Left ventricle myocardium inferior (tissue), 1 donor: ENCODE measurements at regions not wholly inside any gene's neighbourhood (a gene's known extent, or its start where the extent isn't known, plus 50 kb on each side); places are given as distances from the start of the nearest gene placed in this dataset.
A peak's percentile ranks its signal among the peaks of the same experiment; 100 is the strongest.
"Not testable (repeated sequence)": the region's sequence is repeated elsewhere in the genome, so short reads cannot be mapped to it uniquely, and the experiment has no call there.

Source experiments
- DNase-seq: peaks from one replicate; pipeline ENCODE4 v3.0.0-alpha.2; 2020
- H3K27ac ChIP-seq: fragments of 200-600 bp; replicated peaks from 2 replicates; pipeline ENCODE4 v1.8.0; 2021
- H3K27me3 ChIP-seq: fragments of 200-600 bp; 2 replicates; pipeline ENCODE4 v1.8.0; 2021; ENCODE audit warnings: low read depth
- H3K36me3 ChIP-seq: fragments of 200-600 bp; 2 replicates; pipeline ENCODE4 v1.8.0; 2021
- H3K4me1 ChIP-seq: fragments of 200-600 bp; 2 replicates; pipeline ENCODE4 v1.8.0; 2021
- H3K4me3 ChIP-seq: fragments of 200-600 bp; 2 replicates; pipeline ENCODE4 v1.8.0; 2021; ENCODE audit warnings: mild to moderate bottlenecking, moderate library complexity
- H3K9me3 ChIP-seq: fragments of 200-600 bp; replicated peaks from 2 replicates; pipeline ENCODE4 v1.8.0; 2021
- intact Hi-C: fragments of 100-400 bp; cut with micrococcal nuclease; formaldehyde crosslinking; loops from one replicate; pipeline ENCODE4 v1.11.0; 2022
- TF ChIP-seq, protein P1 (sequence below): fragments of 200-600 bp; IDR thresholded peaks from 2 replicates; pipeline ENCODE4 v1.8.0; 2021; ENCODE audit warnings: antibody characterized with exemption, mild to moderate bottlenecking, borderline replicate concordance
- donor health status: DM: no; HTN: yes; CAD: no; lungs with severe emphysema.

DNA sequence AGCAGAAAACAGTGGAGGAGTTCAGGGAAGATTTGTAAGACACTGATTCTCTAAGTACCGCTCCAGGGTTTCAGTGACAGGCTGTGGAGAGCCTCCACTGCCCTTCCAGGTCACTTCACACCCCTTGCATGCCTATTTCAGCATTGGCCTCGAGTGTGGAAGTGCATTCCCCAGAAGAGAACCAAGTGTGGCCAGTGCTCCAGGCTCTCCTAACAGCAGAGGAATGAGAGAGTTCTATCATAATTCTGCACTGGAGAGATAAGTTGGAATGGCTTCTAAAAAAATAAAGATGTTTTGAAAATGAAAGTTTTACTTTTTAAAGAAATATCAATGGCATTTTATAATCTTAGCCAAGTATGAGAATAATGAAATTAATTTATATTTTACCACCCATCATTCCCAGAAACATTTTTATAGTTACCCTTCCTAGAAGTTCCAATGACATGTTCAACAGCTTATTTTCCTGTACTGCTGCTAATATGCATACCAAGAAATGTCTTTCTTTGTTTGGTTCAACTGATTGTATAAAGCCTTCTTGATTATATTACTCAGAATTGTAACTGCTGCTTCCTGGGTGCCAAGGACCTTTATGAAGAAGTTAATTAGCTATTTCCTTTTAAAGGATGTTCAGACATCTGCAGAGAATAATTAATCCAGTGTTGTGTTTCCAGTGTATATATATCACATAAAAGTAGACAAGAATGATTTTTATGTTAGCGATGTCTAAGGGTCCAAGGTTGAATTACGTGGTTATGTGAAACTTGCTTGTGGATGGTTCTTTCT is 61.0 kb upstream of the SERPINE2 start:
- peak overlapping the region; percentile 63 for H3K27ac ChIP-seq
- intact Hi-C loops: no loop called here
- H3K9me3 ChIP-seq: no peaks in the 10 kb centered on the region
- H3K36me3 ChIP-seq: no peaks in the 10 kb centered on the region
- peaks cover 21% of the 10 kb centered on the region for H3K4me1 ChIP-seq
- H3K4me3 ChIP-seq: no peak overlapping the region
- H3K27me3 ChIP-seq: no peaks in the 10 kb centered on the region
- DNase-seq: no peak
- TF ChIP-seq, protein P1, sequence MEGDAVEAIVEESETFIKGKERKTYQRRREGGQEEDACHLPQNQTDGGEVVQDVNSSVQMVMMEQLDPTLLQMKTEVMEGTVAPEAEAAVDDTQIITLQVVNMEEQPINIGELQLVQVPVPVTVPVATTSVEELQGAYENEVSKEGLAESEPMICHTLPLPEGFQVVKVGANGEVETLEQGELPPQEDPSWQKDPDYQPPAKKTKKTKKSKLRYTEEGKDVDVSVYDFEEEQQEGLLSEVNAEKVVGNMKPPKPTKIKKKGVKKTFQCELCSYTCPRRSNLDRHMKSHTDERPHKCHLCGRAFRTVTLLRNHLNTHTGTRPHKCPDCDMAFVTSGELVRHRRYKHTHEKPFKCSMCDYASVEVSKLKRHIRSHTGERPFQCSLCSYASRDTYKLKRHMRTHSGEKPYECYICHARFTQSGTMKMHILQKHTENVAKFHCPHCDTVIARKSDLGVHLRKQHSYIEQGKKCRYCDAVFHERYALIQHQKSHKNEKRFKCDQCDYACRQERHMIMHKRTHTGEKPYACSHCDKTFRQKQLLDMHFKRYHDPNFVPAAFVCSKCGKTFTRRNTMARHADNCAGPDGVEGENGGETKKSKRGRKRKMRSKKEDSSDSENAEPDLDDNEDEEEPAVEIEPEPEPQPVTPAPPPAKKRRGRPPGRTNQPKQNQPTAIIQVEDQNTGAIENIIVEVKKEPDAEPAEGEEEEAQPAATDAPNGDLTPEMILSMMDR: no peak

DNA sequence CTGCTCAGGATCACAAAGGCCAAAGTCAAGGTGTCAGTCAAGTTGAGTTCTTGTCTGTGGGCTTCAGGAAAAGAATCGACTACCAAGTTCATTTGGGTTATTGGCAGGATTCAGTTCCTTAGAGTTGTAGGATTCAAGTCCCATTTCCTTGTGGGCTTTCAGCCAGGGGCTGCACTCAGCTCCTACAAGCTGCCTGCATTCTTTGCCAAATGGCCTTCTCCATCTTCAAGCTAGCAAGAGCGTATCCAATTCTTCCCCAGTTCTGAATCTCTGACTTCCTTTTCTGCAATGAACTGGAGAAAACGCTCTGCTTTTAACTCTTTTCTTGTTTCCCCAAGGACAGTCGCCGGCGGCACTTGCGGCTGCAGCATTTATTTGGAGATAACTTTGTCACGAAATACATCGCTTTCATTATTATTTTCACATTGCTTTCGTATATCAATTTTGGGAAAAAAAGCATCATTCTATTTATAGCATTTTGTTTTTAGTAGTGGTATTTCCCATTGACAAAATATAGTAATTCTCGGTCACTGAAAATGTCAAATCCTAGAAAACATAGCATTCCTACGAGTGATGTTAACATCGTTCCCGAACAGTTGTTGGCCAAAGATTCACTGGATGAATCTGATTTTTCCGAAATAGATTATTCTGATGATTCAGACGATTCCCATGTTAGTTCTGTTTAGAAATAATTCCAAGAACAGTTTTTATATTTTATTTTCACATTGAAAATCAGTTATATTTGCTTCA is 59.6 kb upstream of the SERPINE2 start:
- DNase-seq: peak; percentile 46
- TF ChIP-seq, protein P1: no peak
- peaks cover 21% of the 10 kb centered on the region for H3K4me1 ChIP-seq
- intact Hi-C loops: no loop called here
- H3K9me3 ChIP-seq: no peaks in the 10 kb centered on the region
- H3K4me3 ChIP-seq: peak overlapping the region; percentile 12
- no peaks in the 10 kb centered on the region for H3K36me3 ChIP-seq
- peak overlapping the region; percentile 63 for H3K27ac ChIP-seq
- no peaks in the 10 kb centered on the region for H3K27me3 ChIP-seq

DNA sequence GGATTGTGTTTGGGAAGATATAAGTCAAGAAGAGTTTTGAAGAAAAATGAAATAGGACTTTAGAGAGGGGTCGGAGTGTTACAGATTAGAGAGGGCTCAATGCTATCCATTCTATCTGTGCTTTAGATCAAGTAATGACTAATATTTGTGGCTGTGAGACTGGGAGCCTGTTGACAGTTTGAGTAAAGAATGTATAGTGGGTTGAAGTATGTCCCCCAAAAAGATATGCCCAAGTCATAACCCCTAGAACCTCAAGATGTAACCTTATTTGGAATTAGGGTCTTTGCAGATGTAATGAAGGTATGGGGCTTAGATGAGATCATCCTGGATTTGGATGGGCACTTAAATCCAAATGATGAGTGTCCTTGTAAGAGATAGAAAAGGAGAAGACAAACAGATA is 55.3 kb upstream of the SERPINE2 start:
- Histone ChIP-seq H3K4me1 (peaks cover 7% of the 10 kb centered on the region), H3K36me3 (no peaks in the 10 kb centered on the region), H3K9me3 (no peaks in the 10 kb centered on the region), H3K27me3 (no peaks in the 10 kb centered on the region), H3K4me3 (no peak overlapping the region), H3K27ac (no peak overlapping the region)
- DNase-seq: no peak
- TF ChIP-seq, protein P1: no peak
- intact Hi-C loops: no loop called here

DNA sequence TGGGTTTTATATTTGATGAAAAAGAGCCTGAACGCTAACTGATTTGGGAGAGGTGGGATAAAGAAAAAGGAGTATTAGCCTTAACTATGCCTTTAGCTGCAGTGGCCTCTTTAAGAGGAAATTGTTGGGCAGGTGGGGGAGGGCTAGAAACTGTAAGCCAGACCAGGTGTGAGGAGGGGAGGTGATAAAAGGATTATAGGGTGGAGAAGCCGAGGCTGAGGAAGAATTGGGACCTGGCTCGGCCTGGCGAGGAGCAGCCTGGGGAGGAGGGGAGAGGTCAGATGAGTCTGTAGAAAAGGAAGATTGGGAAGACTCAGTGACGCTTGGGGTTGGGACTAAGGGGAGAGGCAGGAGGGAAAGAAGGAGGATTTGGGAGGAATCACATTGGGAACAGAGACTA is 52.6 kb upstream of the SERPINE2 start:
- H3K36me3 ChIP-seq, H3K9me3 ChIP-seq, H3K4me3 ChIP-seq, H3K27me3 ChIP-seq, H3K4me1 ChIP-seq, H3K27ac ChIP-seq, intact Hi-C loops, DNase-seq: not testable (repeated sequence)

DNA sequence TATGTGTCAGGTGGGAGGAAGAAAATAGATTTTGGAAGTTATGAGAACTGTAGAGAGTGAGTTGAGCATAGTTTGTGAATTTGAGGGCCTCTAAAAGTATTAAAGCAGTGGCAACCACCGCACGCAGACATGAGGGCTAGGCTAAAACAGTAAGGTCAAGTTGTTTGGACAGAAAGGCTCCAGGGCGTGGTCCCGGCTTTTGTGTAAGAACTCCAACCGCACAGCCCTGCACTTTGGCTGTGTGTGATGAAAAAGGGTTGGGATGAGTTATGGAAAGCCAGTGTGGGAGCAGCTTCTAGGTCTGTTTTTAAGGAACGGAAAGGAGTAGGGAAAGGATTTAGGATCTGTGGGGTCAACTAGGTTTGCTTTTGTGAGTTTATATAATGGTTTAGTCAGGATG is 50.5 kb upstream of the SERPINE2 start:
- H3K4me1 ChIP-seq, H3K9me3 ChIP-seq, intact Hi-C loops, DNase-seq, H3K27ac ChIP-seq, H3K4me3 ChIP-seq, H3K36me3 ChIP-seq, H3K27me3 ChIP-seq: not testable (repeated sequence)
